Lung (tissue), 9 donors: ENCODE measurements at regions not wholly inside any gene's neighbourhood (a gene's known extent, or its start where the extent isn't known, plus 50 kb on each side); places are given as distances from the start of the nearest gene placed in this dataset.
"Not testable (repeated sequence)": the region's sequence is repeated elsewhere in the genome, so short reads cannot be mapped to it uniquely, and the experiment has no call there.

Experiments used
- ATAC-seq: fragments of 200-7000 bp; cut with Tn5 transposase; one replicate; pipeline ENCODE4 v1.9.1; 2020; ENCODE audit warnings: moderate number of reproducible peaks; ENCODE audit not compliant: insufficient read depth, low FRiP score
- DNase-seq, 3 donors: peaks; one replicate each; pipeline ENCODE4 v3.0.0-alpha.2; 2013 to 2017
- H3K27ac ChIP-seq, 2 donors: one replicate each; pipeline ENCODE4 v1.5.1; 2013; ENCODE audit warnings: mild to moderate bottlenecking in 2 of 2, moderate library complexity in 2 of 2, control low read depth in 1 of 2, inconsistent platforms in 1 of 2, low read depth in 1 of 2, low read length in 1 of 2
- H3K27me3 ChIP-seq, 3 donors: one replicate each; pipeline ENCODE4 v1.5.1; 2013; ENCODE audit warnings: low read length in 2 of 3; ENCODE audit not compliant: control insufficient read depth in 3 of 3, insufficient read depth in 3 of 3
- H3K36me3 ChIP-seq, 4 donors: one replicate each; pipeline ENCODE4 v1.5.1; 2013; ENCODE audit warnings: low read length in 4 of 4, mild to moderate bottlenecking in 1 of 4, moderate library complexity in 1 of 4; ENCODE audit not compliant: control insufficient read depth in 4 of 4, insufficient read depth in 4 of 4
- H3K4me1 ChIP-seq, 5 donors: one replicate each; pipeline ENCODE4 v1.5.1; 2013; ENCODE audit warnings: low read length in 5 of 5, mild to moderate bottlenecking in 2 of 5, moderate library complexity in 1 of 5; ENCODE audit not compliant: control insufficient read depth in 5 of 5, insufficient read depth in 5 of 5
- H3K4me3 ChIP-seq: one replicate; pipeline ENCODE4 v1.5.1; 2013; ENCODE audit warnings: mild to moderate bottlenecking, control low read depth, moderate library complexity
- H3K9ac ChIP-seq, 2 donors: one replicate each; pipeline ENCODE4 v1.5.1; 2013; ENCODE audit warnings: low read length in 2 of 2, control low read depth in 1 of 2; ENCODE audit not compliant: insufficient read depth in 1 of 2
- H3K9me3 ChIP-seq, 4 donors: one replicate each; pipeline ENCODE4 v1.5.1; 2013; ENCODE audit warnings: low read length in 3 of 4, mild to moderate bottlenecking in 1 of 4, moderate library complexity in 1 of 4; ENCODE audit not compliant: control insufficient read depth in 4 of 4, insufficient read depth in 3 of 4
- WGBS, 2 donors: extraction: QIAGEN DNeasy Blood & Tissue Kit; methylation state at CpG; one replicate each; pipeline ENCODE4 v1.1.7; 2013; 5-methylcytosine and 5-hydroxymethylcytosine counted together
- donor health status: Bipolar disorder and iron deficiency.
- donor health status: healthy.
- donor health status: DM: yes; HTN: yes; CAD: no.

DNA sequence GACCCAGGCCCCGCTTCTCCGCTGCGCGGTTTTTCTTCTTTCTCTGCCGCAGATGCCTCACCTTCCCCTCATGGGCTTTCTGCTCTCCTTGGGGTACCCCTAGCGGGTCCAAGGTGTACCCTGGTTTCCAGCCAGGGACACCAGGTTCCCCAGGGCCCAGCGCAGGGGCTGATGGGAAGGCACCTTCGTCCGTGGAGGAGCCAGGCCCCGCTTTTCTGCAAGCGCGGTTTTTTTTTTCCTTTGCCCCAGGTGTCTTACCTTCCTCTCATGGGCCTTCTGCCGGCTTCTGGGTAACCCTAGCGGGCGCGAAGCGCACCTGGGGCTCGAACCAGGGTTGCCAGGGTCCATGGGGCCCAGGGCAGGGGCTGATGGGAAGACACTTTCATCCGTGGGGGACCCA, 165.9 kb upstream of the ZNG1F start:
- not testable (repeated sequence) for H3K4me3 ChIP-seq, DNase-seq, H3K9ac ChIP-seq, ATAC-seq, H3K27me3 ChIP-seq, H3K4me1 ChIP-seq, H3K9me3 ChIP-seq, H3K36me3 ChIP-seq, H3K27ac ChIP-seq
- 0 to 14% methylated on average over 4 to 13 of the region's 19 CpGs for WGBS, 2 donors

DNA sequence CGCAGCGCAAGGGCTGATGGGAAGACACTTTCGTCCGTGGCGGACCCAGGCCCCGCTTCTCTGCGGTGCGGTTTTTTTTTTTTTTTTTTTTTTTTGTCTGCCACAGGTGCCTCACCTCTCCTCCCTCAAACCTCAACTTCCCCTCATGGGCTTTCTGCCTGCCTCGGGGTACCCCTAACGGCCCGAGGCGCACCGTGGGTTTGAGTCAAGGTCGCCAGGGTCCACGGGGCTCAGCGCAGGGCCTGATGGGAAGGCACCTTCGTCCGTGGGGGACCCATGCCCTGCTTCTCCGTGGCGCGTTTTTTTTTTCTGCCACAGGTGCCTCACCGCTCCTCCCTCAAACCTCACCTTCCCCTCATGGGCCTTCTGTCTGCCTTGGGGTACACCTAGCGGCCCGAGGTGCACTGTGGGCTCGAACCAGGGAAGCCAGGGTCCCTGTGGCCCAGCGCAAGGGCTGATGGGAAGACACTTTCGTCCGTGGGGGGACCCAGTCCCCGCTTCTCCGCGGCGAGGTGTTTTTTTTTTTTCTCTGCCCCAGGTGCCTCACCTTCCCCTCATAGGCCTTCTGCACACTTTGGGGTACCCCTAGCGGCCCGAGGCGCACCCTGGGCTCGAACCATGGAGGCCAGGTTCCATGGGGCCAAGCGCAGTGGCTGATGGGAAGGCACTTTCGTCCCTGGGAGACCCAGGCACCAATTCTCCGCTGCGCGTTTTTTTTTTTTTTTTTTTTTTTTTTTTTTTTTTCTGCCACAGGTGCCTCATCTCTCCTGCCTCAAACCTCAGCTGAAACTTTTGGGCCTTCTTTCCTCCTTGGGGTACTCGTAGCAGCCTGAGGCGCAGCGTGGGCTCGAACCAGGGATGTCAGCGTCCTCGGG, 165.2 kb upstream of the ZNG1F start:
- H3K27me3 ChIP-seq, H3K4me1 ChIP-seq, ATAC-seq, H3K9ac ChIP-seq, H3K27ac ChIP-seq, DNase-seq, H3K36me3 ChIP-seq, H3K9me3 ChIP-seq, H3K4me3 ChIP-seq: not testable (repeated sequence)
- 17 to 23% methylated on average over 13 to 32 of the region's 47 CpGs for WGBS, 2 donors

DNA sequence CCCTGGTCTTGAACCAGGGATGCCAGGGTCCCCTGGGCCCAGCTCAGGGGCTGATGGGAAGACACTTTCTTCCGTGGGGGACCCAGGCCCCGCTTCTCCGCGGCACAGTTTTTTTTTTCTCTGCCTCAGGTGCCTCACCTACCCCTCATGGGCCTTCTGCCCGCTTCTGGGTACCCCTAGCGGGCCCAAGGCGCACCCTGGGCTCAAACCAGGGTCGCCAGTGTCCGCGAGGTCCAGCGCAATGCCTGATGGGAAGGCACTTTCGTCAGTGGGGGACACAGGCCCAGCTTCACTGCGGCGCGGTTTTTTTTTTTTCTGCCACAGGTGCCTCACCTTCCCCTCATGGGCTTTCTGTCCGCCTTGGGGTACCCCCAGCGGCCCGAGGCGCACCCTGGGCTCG, 163.9 kb upstream of the ZNG1F start:
- ATAC-seq, H3K4me1 ChIP-seq: not testable (repeated sequence)
- WGBS, 2 donors = 88 to 91% methylated on average over 13 to 18 of the region's 20 CpGs

DNA sequence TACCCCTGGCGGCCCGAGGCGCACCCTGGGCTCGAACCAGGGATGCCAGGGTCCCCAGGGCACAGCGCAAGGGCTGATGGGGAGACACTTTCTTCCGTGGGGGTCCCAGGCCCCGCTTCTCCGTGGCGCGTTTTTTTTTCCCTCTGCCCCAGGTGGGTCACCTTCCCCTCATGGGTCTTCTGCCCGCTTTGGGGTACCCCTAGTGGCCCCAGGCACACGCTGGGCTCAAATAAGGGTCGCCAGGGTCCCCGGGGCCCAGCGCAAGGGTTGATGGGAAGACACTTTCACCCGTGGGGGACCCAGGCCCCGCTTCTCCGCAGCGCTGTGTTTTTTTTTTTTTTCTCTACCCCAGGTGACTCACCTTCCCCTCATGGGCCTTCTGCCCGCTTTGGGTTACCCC, 163.3 kb upstream of the ZNG1F start:
- not testable (repeated sequence) for H3K27ac ChIP-seq, H3K36me3 ChIP-seq, H3K9ac ChIP-seq, ATAC-seq, H3K27me3 ChIP-seq, H3K4me3 ChIP-seq, H3K9me3 ChIP-seq, DNase-seq, H3K4me1 ChIP-seq
- 90 to 91% methylated on average over 15 to 19 of the region's 20 CpGs for WGBS, 2 donors

More for the DNA sequence above, 163.9 kb upstream of the ZNG1F start:
- H3K9ac ChIP-seq, H3K4me3 ChIP-seq, H3K36me3 ChIP-seq, H3K27ac ChIP-seq, H3K27me3 ChIP-seq, DNase-seq, H3K9me3 ChIP-seq: not testable (repeated sequence)

DNA sequence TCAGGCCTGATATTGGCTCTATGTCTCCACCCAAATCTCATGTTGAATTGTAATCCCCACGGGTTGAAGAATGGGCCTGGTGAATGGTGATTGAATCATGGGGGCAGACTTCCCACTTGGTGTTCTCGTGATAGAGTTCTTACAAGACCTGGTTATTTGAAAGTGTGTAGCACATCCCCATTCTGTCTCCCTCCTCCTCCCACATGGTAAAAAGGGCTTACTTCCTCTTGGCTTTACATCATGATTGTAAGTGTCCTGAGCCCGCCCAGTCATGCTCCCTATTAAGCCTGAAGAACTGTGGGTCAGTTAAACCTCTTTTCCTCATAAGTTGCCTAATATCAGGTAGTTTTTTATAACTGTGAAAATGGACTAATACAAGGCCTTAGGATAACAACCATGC, 158.8 kb upstream of the ZNG1F start:
- not testable (repeated sequence) for H3K36me3 ChIP-seq, ATAC-seq, H3K27ac ChIP-seq, H3K27me3 ChIP-seq, H3K4me3 ChIP-seq, H3K9ac ChIP-seq, H3K9me3 ChIP-seq, DNase-seq, H3K4me1 ChIP-seq
- 57 to 66% methylated on average over 2 of the region's 3 CpGs for WGBS, 2 donors

DNA sequence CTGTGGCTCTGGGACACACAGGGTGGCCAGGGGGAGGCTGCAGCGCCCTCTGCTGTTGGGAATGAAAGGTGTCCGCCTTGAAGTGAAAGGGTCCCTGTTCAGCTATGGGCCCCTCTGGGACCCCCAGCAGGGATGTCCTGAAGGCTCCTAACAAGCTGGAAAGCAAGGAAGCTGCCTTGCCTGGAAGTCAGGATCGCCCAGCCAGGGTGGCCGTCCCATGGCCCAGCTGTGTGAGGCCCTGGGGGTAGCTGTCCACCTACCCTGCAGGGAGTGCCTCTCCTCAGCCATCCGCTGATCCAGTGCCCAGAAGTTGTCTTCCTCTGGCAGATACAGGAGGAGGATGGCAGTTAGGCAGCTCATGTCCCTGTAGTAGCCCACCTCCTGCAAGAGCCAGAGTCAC, 143.4 kb upstream of the ZNG1F start:
- H3K9ac ChIP-seq, H3K4me1 ChIP-seq, DNase-seq, H3K27ac ChIP-seq, H3K9me3 ChIP-seq, H3K27me3 ChIP-seq, H3K4me3 ChIP-seq, H3K36me3 ChIP-seq, ATAC-seq: not testable (repeated sequence)
- 83 to 100% methylated on average over 1 to 3 of the region's 5 CpGs for WGBS, 2 donors

DNA sequence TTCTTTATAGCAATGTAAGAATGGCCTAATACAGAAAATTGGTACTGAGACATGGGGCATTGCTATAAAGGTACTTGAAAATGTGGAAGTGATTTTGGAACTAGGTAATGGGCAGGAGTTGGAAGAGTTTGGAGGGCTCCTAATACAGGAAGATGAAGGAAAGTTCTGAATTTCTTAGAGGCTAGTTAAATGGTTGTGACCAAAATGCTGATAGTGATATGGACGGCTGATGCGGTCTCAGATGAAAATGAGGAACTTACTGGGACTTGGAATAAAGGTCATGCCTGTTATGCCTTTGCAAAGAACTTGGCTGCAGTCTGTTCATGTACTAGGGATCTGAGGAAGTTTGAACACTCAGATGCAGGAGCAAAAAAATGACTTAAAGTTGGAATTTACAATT, 132.2 kb upstream of the ZNG1F start:
- not testable (repeated sequence) for H3K9me3 ChIP-seq, H3K27me3 ChIP-seq, H3K36me3 ChIP-seq, H3K9ac ChIP-seq, DNase-seq, H3K27ac ChIP-seq, H3K4me3 ChIP-seq, H3K4me1 ChIP-seq, ATAC-seq
- WGBS, 2 donors = 47 to 65% methylated on average over 2 of the region's 2 CpGs

DNA sequence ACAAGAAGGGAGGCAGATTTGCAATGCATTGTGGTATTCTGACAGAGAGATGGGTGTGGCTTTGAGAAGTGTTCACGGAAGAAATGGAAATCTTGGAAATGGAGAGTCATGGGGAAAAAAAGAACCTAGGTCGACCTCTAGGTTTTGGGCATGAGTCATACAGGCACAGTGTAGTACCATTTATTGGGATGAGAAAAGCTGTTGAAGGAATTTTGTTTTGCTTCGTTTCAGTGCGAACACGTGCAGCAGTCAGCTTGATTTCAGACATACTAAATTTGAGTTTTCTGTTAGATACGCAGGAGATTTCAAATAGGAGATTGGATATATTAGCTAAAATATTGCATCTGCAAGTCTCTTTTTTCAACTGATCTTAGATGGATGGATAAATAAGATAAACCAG, 119.8 kb upstream of the ZNG1F start:
- H3K36me3 ChIP-seq, H3K9ac ChIP-seq, H3K27ac ChIP-seq, H3K9me3 ChIP-seq, H3K27me3 ChIP-seq, H3K4me1 ChIP-seq, H3K4me3 ChIP-seq, ATAC-seq, DNase-seq: not testable (repeated sequence)
- 58 to 68% methylated on average over 6 of the region's 6 CpGs for WGBS, 2 donors
